ENCODE measurements at regions not wholly inside any gene's neighbourhood (a gene's known extent, or its start where the extent isn't known, plus 50 kb on each side); places are given as distances from the start of the nearest gene placed in this dataset.
"Not testable (repeated sequence)": the region's sequence is repeated elsewhere in the genome, so short reads cannot be mapped to it uniquely, and the experiment has no call there.

DNA sequence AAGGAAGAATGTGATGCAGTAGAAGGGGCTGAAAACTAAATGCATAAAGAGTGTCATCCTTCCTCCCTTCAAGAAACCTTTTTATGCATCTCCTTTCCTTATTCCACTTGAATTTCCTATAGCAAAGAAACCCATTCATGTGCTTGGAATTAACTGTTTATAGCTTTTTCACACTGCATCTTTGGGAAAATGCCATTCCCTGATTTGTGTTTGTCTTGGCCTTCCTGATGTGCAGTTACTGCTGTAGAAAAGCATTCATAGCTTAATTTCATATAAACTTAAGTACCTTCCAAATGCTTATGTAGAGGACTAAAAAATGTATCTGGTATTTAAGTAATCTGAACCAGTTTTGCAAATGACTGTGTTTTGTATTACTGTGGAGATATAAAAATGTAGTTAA is 61.8 kb downstream of the SDR9C7 start:
- DNase-seq (ENCODE audit: low read depth): no peak

DNA sequence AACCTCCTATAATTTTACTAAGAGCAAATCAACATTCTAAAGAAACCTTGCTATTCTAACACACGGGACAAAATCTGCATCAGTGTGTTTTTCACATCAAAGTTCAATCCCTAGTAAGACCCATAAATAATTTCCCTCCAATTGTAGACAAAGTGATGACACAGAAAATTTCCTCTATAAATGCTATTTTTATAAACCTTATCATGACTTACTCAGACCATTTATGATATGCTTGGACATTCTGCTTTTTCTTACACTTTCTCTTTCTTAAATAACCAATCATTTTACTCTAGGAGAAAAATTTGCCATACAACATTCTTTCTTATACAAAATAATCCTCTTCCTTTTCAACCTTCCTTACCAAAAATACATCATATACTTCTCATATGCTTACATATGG is 67.0 kb downstream of the SDR9C7 start:
- DNase-seq (ENCODE audit: low read depth): peak; percentile 3

DNA sequence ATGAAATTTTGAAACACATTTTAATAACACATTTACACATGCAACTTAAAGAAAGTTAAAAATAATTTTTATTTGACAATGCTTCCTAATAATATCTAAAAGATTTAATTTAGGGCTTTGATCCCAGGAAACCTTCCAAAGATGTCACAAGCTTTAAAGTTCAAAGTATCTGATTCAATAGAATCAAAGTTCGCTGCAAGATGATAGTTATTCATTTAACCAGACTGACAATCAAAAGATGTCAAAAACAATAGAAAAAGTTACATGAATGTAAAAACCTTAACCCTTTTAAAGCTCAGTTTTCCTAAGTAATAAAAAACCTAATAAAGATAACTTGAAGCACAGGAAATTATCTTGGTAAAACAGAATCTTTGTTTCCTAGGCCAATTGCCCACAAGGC is 67.7 kb downstream of the SDR9C7 start:
- DNase-seq (ENCODE audit: low read depth): no peak

DNA sequence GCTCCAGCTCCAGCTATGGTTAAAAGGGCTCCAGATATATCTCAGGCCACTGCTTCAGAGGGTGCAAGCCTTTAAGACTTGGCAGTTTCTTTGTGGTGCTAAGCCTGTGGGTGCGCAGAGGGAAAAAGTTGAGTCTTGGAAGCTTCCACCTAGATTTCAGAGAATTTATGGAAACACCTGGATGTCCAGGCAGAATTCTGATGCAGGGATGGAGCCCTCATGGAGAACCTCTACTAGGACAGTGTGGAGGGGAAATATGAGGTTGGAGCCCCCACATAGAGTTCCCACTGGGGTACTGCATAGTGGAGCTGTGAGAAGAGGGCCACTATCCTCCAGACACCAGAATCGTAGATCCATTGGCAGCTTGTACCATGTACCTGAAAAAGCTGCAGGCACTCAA is 69.9 kb downstream of the SDR9C7 start:
- no peak for DNase-seq (ENCODE audit: low read depth)

DNA sequence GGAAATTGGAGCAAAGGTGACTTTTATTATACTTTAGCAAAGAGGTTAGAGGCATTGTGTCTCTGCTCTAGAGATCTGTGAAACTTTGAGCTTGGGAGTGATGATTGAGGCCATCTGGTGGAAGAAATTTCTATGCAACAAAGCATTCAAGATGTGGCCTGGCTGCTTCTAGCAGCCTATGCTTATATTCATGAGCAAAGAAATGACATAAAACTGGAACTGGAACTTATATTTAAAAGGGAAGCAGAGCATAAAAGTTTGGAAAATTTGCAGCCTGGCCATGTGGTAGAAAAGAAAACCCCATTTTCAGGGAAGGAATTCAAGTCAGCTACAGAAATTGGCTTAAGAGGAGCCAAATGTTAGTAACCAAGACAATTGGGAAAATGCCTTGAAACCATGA is 70.4 kb downstream of the SDR9C7 start:
- peak; percentile 6 for DNase-seq (ENCODE audit: low read depth)

DNA sequence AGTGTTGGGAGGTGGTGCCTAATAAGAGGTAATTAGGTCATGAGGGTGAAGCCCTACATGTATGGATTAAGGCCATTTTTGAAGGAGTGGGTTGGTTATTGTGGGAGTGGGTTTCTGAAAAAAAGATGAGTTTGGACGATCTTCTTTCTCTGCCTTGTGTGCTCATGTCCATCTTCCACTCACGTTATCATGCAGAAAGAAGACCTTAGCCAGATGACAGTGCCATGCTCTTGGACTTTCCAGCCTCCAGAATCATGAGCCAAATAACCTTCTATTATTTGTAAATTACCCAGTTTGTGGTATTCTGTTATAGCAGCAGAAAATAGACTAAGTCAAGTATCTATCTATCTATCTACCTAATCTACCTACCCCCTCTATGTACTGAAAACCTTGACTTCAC is 71.9 kb downstream of the SDR9C7 start:
- no peak for DNase-seq (ENCODE audit: low read depth)

DNA sequence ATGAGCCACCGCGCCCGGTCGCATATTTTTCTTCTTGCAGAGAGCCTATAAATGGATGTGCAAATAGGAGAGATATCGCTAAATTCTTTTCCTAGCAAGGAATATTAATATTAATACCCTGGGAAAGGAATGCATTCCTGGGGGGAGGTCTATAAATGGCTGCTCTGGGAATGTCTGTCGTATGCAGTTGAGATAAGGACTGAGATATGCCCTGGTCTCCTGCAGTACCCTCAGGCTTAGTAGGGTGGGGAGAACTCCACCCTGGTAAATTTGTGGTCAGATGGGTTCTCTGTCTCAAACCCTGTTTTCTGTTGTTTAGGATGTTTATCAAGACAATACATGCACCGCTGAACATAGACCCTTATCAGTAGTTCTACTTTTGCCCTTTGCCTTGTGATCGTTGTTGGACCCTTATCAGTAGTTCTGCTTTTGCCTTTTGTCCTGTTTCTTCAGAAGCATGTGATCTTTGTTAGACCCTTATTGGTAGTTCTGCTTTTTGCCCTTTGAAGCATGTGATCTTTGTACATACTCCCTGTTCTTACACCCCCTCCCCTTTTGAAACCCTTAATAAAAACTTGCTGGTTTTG is 80.7 kb downstream of the SDR9C7 start:
- DNase-seq (ENCODE audit: low read depth): not testable (repeated sequence)

DNA sequence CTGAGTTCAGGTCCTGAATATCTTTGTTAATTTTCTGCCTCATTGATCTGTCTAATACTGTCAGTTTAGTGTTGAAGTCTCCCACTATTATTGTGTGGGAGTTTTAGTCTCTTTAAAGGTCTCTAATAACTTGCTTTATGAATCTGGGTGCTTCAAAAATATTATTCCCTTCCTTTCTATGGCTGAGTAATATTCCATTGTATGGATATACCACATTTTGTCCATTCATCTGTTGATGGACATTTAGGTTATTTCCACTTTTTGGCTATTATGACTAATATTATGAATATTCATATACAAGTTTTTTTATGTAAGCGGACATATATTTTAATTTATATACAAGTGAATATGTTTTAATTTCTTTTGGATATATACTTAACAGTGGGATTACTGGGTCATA is 82.7 kb downstream of the SDR9C7 start:
- DNase-seq (ENCODE audit: low read depth): no peak

DNA sequence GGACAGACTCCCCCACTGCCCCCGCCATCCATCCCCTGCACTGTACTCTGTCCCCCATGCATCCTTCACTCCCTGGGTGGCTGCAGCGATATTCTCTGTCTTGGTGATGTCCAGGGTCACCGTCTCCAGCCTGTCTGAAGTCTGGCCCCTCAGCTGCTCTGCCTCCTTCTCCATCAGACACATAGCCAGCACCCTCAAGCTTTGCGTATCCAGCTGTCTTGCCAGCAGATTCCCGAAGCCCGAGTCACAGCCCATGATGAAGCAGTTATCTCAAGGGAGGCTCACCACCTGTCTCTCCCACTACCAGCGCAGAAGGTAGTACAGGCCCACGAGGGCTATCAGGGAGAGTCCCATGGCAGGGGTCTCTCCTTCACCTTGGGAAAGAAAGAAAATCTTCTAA is 77.8 kb downstream of the HSD17B6 start:
- peak; percentile 20 for DNase-seq (ENCODE audit: low read depth)

DNA sequence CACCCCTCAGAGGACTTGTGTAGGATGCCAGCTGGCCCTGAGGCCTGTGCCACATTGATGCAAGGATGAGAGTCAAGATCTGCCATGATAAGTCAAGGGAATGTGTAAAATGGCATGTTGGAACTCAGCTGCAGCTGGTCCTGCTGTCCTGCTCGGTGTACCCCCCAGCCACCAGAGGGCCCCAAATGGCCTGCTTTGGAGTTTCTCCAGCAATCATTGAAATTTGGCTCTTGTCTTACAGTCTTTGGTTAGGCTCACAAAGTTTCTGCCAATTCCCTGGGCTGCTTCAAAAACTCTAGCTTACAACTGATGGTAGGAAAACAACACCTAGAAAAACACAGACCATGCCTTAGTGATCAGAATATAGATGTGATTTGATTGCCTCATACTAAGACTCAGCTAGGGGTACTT is 76.8 kb downstream of the HSD17B6 start:
- DNase-seq (ENCODE audit: low read depth): peak; percentile 53

DNA sequence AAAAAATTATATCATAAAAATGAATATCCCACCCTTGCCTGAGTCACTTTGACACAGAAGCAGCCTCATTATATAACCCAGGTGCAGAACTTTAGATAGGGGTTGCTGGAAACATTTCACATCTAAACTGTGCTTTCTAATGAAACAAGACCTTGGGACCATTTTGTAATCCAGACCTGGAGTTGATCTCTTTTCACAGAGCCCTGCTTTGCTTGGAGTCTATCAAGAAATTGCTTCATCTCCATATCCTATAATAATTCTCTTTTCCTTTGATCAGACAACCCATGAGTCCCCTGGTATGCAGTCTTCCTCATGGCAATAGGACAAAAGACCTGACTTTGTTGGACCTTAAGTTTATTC is 76.3 kb downstream of the HSD17B6 start:
- no peak for DNase-seq (ENCODE audit: low read depth)

DNA sequence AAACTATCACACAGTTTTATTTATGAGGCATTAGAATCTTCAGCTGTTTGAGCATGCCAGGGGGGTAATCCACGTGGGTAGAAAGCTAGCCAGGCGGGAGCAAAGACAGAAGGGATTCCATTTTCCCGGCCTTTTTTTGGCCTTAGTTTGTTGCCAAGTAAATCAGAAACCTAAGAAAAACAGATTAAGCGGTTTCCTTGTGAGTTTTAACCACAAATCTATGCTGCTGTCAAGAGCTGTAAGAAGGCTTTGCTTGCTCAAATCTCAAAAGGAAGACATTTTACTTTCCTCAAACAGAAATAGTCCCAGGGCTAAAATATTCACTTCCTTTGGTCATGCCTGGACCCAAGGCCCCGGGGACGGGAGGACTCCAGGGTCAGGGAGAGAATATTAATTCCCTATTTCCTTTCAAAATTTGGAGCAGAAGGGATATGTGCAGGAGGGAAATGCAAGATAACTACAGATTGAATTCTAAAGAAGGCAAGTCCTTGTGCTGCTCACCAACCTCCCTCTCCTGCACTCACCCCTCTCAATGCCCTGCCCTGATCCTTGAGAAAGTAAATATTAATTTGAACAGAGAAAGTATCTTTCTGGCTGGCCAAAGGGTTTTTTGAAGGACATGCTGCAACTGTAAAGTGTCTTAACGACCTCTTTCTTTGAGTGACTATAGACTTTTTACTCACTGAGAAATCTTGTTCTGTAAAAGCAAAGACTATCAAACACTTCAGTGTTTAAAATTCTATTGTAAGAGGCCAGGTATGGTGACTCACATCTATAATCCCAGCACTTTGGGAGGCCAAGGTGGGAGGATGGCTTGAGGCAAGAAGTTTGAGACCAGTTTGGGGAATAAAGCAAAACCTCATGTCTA is 75.7 kb downstream of the HSD17B6 start:
- no peak for DNase-seq (ENCODE audit: low read depth)
